CD4-positive, alpha-beta T cell treated with Interleukin-2 at 100 ng/mL for 4 hours (primary cell): ENCODE measurements at regions not wholly inside any gene's neighbourhood (a gene's known extent, or its start where the extent isn't known, plus 50 kb on each side); places are given as distances from the start of the nearest gene placed in this dataset.
"Not testable (repeated sequence)": the region's sequence is repeated elsewhere in the genome, so short reads cannot be mapped to it uniquely, and the experiment has no call there.

ENCODE experiments used
- DNase-seq: peaks from one replicate; pipeline ENCODE4 v3.0.0-alpha.2; 2020; ENCODE audit warnings: low spot score

- DNase-seq: not testable (repeated sequence)
Observed at GRCh38 chr4:49227941-49228340, 241.9 kb downstream of the CWH43 start.

- DNase-seq: not testable (repeated sequence)
Observed at GRCh38 chr4:49229243-49229642, 243.2 kb downstream of the CWH43 start.

- DNase-seq: not testable (repeated sequence)
Observed at GRCh38 chr4:49229713-49230112, 243.6 kb downstream of the CWH43 start.

- DNase-seq: not testable (repeated sequence)
Observed at GRCh38 chr4:49233346-49233745, 247.3 kb downstream of the CWH43 start.

GRCh38 chr4:49233749-49234148 is 247.7 kb downstream of the CWH43 start:
- not testable (repeated sequence) for DNase-seq

GRCh38 chr4:49234382-49234781 is 248.3 kb downstream of the CWH43 start:
- not testable (repeated sequence) for DNase-seq

- not testable (repeated sequence) for DNase-seq
Observed at GRCh38 chr4:49235413-49236160, 249.5 kb downstream of the CWH43 start.

- DNase-seq: not testable (repeated sequence)
Observed at GRCh38 chr4:49236474-49236873, 250.4 kb downstream of the CWH43 start.

GRCh38 chr4:49241295-49241694 is 255.2 kb downstream of the CWH43 start:
- not testable (repeated sequence) for DNase-seq

- DNase-seq: not testable (repeated sequence)
Observed at GRCh38 chr4:49262786-49263185, 276.7 kb downstream of the CWH43 start.

- not testable (repeated sequence) for DNase-seq
Observed at GRCh38 chr4:49270435-49270834, 284.4 kb downstream of the CWH43 start.

- DNase-seq: not testable (repeated sequence)
Observed at GRCh38 chr4:49270912-49271311, 284.8 kb downstream of the CWH43 start.

- DNase-seq: not testable (repeated sequence)
Observed at GRCh38 chr4:49285905-49286304, 299.8 kb downstream of the CWH43 start.

GRCh38 chr4:49286926-49287745 is 301.1 kb downstream of the CWH43 start:
- DNase-seq: not testable (repeated sequence)

- not testable (repeated sequence) for DNase-seq
Observed at GRCh38 chr4:49287893-49288292, 301.8 kb downstream of the CWH43 start.

- not testable (repeated sequence) for DNase-seq
Observed at GRCh38 chr4:49288796-49289195, 302.7 kb downstream of the CWH43 start.

- not testable (repeated sequence) for DNase-seq
Observed at GRCh38 chr4:49314815-49315214, 328.7 kb downstream of the CWH43 start.

GRCh38 chr4:49320725-49321410 is 334.8 kb downstream of the CWH43 start:
- DNase-seq: not testable (repeated sequence)

- not testable (repeated sequence) for DNase-seq
Observed at GRCh38 chr4:49321511-49322300, 335.6 kb downstream of the CWH43 start.

- DNase-seq: not testable (repeated sequence)
Observed at GRCh38 chr4:49322610-49323572, 336.8 kb downstream of the CWH43 start.
